Loucy (cell line): ENCODE measurements at regions not wholly inside any gene's neighbourhood (a gene's known extent, or its start where the extent isn't known, plus 50 kb on each side); places are given as distances from the start of the nearest gene placed in this dataset.

Experiments used
- CTCF ChIP-seq: fragments of 200-600 bp; sonication (generic); conservative IDR thresholded peaks from 2 replicates; pipeline ENCODE4 v1.5.1; 2014; ENCODE audit warnings: mild to moderate bottlenecking, antibody characterized with exemption, low read length
- EZH2phosphoT487 ChIP-seq: fragments of 200-600 bp; IDR thresholded peaks from 2 replicates; pipeline ENCODE4 v1.6.1; 2018; ENCODE audit warnings: antibody characterized with exemption, mild to moderate bottlenecking, moderate library complexity, borderline replicate concordance

GRCh38 chr5:164505791-164506190 lies 1000.4 kb downstream of the MAT2B start:
- TF ChIP-seq CTCF (no peak), EZH2phosphoT487 (no peak)
